ENCODE measurements at regions not wholly inside any gene's neighbourhood (a gene's known extent, or its start where the extent isn't known, plus 50 kb on each side); places are given as distances from the start of the nearest gene placed in this dataset.
A peak's percentile ranks its signal among the peaks of the same experiment; 100 is the strongest.

DNA sequence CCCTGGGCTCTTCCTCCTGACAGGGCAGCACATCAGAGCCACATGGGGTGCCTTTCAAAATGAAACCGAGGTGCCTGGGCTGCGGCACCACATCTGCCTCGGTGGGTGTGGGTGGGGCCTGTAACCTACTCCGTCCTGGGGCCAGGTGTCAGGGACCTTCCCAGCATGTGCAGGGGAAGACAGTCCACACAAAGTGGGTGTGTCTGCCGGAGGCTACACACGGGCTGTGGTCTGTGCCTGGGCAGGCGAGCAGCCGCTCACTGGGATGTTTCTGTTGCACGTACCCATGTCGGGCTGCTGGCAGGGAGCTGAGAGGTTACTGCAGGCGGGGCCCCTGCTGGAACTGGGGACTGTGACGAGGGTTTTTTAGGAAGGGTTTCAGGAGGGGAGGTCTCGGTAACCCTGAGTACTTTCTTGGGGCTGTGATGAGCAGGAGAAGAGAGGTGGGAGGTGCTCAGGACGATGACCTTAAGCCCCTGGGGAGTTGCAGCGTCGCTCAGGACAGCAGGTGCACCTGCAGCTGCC is 351.2 kb downstream of the SEC14L1 start:
- peak overlapping the region; percentile 38 for H3K27ac Mint-ChIP-seq
- H3K27me3 Mint-ChIP-seq = no peaks in the 10 kb centered on the region
- intact Hi-C loops (cut with micrococcal nuclease) = no loop called here
- H3K4me3 Mint-ChIP-seq = no peak overlapping the region
- H3K4me1 Mint-ChIP-seq = peaks cover 20% of the 10 kb centered on the region
- no peaks in the 10 kb centered on the region for H3K9me3 Mint-ChIP-seq
- no peak for DNase-seq
- H3K36me3 Mint-ChIP-seq (ENCODE audit: low read depth) = peaks cover 39% of the 10 kb centered on the region

DNA sequence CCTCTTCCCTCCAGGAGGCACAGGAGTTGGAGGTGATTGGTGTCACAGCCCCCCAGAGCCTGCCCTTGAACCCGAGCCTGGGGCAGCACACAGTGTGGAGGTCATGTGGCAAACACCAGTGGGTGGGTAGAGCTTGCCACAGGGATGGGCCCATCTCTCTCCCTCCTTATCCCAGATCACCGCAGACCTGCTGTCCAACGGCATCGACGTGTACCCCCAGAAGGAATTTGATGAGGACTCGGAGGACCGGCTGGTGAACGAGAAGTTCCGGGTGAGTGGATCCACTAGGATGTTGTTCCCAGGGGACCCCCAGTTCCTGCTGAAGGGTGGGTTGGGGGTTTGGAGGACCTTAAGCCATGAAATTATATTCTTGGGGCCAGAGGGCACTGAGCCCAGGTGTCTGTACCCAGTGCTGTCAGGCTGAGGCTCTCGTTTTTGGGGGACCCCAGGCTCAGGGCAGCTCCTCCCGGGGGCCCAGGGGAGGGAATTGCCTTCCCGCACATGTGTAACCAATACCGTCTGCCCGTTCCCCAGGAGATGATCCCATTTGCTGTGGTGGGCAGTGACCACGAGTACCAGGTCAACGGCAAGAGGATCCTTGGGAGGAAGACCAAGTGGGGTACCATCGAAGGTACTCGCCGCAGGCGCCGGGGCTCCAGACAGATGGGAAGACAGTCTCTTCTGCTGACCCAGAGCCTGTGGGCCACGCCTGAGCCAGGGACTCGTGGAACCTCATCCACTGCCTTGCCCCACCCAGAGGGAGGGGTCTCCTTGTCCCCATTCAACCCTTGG is 351.9 kb downstream of the SEC14L1 start:
- peaks cover 35% of the 10 kb centered on the region for H3K36me3 Mint-ChIP-seq (ENCODE audit: low read depth)
- intact Hi-C loops (cut with micrococcal nuclease) = no loop called here
- H3K9me3 Mint-ChIP-seq = no peaks in the 10 kb centered on the region
- H3K27me3 Mint-ChIP-seq = no peaks in the 10 kb centered on the region
- DNase-seq = no peak
- H3K4me1 Mint-ChIP-seq = peaks cover 20% of the 10 kb centered on the region
- H3K4me3 Mint-ChIP-seq = no peak overlapping the region
- H3K27ac Mint-ChIP-seq = peak overlapping the region; percentile 38

DNA sequence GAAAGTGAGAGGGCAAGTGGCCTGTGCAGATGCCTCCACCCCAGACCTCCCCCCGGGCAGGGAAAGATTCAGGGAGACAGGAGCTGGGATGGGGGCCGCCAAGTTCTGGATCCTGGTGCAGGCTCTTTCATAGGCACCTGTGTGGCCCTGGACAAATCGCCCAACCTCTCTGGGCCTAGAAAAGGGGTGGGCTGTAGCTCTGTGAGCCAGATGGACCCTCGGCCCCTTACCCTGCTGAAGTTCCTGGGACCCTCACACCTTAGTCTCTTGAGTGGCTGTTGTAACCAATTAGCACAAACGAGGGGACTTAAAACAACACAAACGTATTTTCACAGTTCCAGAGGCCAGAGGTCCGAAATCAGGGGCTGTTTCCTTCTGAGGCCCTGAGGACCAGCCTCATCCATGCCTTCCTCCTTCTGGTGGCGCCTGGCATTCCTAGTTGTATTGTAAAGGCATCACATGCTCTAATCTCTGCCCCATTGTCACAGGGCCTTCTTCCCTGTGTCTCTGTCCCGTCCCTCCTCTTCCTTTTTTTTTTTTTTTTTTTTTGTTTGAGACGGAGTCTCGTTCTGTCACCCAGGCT is 352.6 kb downstream of the SEC14L1 start:
- H3K9me3 Mint-ChIP-seq = no peaks in the 10 kb centered on the region
- peaks cover 33% of the 10 kb centered on the region for H3K36me3 Mint-ChIP-seq (ENCODE audit: low read depth)
- peaks cover 20% of the 10 kb centered on the region for H3K4me1 Mint-ChIP-seq
- no peak overlapping the region for H3K27ac Mint-ChIP-seq
- H3K4me3 Mint-ChIP-seq = no peak overlapping the region
- no peak for DNase-seq
- H3K27me3 Mint-ChIP-seq = no peaks in the 10 kb centered on the region
- intact Hi-C loops (cut with micrococcal nuclease) = no loop called here

DNA sequence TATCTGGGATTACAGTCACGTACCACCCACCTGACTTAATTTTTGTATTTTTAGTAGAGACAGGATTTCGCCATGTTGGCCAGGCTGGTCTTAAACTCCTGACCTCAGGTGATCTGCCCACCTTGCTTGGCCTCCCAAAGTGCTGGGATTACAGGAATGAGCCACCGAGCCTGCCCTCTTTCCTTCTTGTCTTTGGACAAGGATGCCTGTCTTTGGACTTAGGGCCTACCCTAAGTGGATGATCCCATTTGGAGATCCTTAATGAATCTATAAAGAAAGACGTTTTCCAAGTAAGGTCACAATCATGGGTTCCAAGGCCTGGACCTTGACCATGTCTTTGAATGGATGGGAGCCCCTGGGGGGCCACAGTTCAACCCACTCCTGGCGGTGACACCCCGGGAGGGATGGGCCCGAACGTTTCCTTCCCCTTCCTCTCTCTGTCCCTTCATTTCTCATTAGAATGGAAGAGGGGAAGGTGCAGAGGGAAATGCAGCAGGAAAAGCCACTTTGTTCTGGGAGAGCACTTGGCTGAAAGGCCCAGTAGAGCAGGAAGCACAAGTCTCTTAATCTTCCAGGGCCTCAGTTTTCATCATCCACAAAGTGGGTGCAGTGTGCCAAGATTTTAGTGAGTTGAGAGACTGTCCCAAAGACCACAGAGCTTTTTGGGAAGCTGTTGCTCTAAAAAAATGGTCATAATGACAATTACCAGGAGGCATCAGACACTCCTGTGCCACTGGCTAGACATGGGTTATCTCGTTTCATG is 353.3 kb downstream of the SEC14L1 start:
- intact Hi-C loops (cut with micrococcal nuclease) = loop anchor here (1.0 kb wide), 2 partner anchors 32 to 163 kb away; no protein-coding TSS in a partner anchor
- Mint-ChIP-seq H3K27me3 (no peaks in the 10 kb centered on the region), H3K27ac (no peak overlapping the region), H3K36me3 (ENCODE audit: low read depth) (peaks cover 32% of the 10 kb centered on the region), H3K4me1 (peaks cover 18% of the 10 kb centered on the region), H3K9me3 (no peaks in the 10 kb centered on the region), H3K4me3 (no peak overlapping the region)
- DNase-seq = no peak

DNA sequence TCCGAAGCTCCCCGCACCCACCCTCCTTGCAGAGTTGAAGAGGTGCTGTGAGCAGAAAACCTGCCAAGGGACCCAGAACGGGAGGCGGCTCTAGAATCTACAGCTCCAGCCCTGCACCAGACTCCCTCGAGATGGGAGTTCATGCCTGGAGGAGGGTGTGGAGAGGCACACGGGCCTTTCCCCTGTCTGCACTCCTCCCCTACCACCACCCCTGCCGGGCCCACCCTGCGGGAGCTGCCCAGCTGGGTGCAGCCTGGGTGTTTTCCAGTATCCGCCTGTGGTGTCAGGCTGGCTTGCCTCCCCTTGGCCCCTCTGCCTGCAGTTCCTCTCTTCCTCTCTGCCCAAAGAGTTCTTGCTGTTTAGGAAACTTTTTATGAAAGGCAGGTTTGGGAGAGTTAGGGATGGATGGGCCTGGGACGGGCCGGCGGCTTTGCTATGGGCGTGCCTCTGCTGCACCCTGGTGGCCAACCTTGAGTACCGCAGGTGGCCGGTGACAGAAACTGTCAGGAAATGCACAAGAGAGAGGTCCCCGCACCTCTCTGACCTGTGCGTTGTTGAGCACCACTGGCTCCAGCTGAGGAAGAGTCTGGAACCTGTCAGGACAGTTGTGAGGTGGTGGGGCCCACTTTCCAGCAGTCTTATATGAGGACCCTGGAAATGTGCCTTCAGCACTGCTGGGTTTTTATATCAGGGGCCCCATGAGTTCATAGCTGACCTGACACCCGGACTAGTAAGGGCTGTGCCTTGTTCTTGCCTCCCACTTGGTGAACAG is 354.1 kb downstream of the SEC14L1 start:
- intact Hi-C loops (cut with micrococcal nuclease) = loop anchor here (1.0 kb wide), 4 partner anchors 33 to 164 kb away; no protein-coding TSS in a partner anchor
- DNase-seq = peak; percentile 91
- Mint-ChIP-seq H3K4me3 (no peak overlapping the region), H3K9me3 (no peaks in the 10 kb centered on the region), H3K36me3 (ENCODE audit: low read depth) (peaks cover 39% of the 10 kb centered on the region), H3K4me1 (peaks cover 20% of the 10 kb centered on the region), H3K27ac (peak overlapping the region; percentile 76), H3K27me3 (no peaks in the 10 kb centered on the region)

DNA sequence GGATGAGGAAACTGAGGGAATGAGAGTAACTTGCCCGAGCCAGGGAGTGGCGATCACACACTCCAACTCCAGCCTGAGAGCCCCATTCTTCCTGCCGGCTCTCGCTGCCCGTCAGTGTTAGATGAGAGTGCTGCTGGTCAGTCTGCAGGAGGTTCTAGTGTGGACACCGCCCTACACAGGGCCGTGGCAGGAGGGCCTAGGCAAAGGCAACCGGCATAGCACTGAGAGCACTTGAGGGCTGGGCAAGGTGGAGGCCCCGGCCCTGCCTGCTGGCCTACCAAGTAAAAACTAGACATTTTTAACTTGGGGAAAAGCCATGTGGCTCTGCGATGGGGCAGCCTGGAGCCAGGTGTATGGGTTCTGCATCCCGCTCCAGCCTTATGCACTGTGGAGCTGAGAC is 354.8 kb downstream of the SEC14L1 start:
- Mint-ChIP-seq H3K4me3 (no peak overlapping the region), H3K36me3 (ENCODE audit: low read depth) (peaks cover 42% of the 10 kb centered on the region), H3K9me3 (no peaks in the 10 kb centered on the region), H3K27ac (no peak overlapping the region), H3K27me3 (no peaks in the 10 kb centered on the region), H3K4me1 (peaks cover 19% of the 10 kb centered on the region)
- intact Hi-C loops (cut with micrococcal nuclease) = loop anchor here (1.0 kb wide), 2 partner anchors 65 to 95 kb away; no protein-coding TSS in a partner anchor
- no peak for DNase-seq

DNA sequence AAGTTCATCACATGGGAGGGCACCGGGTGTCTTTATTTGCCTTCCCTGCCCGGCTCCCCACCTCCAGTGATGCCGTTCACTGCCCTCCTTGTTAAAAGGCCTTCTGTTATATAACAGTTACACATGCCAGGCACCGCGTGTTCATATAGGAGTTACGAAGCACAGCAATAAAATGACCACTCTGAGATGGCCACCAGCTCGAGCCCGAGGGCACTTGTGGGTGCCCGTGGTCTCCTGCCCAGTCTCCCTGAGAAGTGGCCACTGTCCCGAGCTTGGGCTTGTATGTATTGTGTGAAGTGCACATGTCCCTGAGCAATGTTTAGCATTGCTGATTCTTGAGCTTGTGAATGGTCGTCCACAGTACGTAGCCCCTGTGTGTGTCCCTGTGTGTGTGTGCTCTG is 355.6 kb downstream of the SEC14L1 start:
- Mint-ChIP-seq H3K36me3 (ENCODE audit: low read depth) (peaks cover 43% of the 10 kb centered on the region), H3K27me3 (no peaks in the 10 kb centered on the region), H3K9me3 (no peaks in the 10 kb centered on the region), H3K27ac (no peak overlapping the region), H3K4me3 (no peak overlapping the region), H3K4me1 (peaks cover 18% of the 10 kb centered on the region)
- intact Hi-C loops (cut with micrococcal nuclease) = no loop called here
- DNase-seq = no peak

DNA sequence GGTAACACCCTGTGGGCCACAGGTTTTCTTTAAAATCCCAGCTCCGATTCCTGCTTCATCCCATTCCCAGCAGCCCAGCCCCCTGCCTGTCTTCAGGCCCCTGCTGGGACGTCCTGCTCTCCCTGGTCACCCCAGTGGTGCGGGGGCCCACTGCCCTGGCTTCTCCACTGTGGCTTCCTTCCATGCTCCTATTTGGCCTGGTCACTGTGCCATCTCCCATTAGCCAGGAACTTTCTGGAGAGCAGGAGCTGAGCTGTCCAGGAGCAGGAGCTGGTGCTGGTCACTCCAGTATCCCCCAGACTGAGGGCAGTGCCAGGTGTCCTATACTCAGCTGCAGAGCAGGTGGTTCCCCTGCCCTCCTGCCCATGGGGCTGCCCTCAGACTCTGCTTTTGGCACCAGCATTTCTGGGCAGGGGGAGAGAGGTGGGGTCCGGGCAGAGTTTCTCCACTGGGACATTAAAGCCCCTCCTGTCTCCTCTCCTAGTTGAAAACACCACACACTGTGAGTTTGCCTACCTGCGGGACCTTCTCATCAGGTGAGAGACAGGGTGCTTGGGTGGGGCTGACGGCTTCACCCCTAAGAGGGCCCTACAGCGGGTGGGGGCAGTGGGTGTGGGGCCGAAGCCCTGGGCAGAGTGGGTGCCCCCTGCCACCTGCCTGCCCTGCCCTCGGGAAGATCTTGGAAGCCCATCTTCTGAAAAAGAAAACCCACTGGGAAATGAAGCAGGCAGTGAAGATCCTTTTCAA is 356.2 kb downstream of the SEC14L1 start:
- Mint-ChIP-seq H3K36me3 (ENCODE audit: low read depth) (peaks cover 42% of the 10 kb centered on the region), H3K9me3 (no peaks in the 10 kb centered on the region), H3K27ac (no peak overlapping the region), H3K27me3 (no peaks in the 10 kb centered on the region), H3K4me1 (peaks cover 17% of the 10 kb centered on the region), H3K4me3 (no peak overlapping the region)
- intact Hi-C loops (cut with micrococcal nuclease) = no loop called here
- DNase-seq = no peak

DNA sequence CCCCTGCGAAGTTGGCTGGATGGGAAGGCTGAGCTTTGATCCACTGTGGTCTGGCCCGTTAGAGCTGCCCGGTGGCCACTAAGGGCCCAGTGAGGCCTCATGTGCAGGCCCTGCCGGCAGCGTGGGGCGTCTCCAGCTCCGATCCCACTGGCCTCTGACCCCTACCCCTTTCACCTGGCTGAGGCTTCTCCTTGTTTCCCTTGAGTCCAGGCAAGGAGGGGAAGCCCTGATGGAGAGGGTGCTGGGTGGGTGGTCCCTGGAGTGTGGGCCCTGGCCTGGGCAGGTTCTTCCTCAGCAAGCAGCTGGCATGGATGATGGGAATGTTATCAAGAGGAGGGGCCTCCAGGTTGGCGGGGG is 356.8 kb downstream of the SEC14L1 start:
- H3K27ac Mint-ChIP-seq = no peak overlapping the region
- DNase-seq = no peak
- H3K36me3 Mint-ChIP-seq (ENCODE audit: low read depth) = peaks cover 38% of the 10 kb centered on the region
- no peaks in the 10 kb centered on the region for H3K9me3 Mint-ChIP-seq
- no peaks in the 10 kb centered on the region for H3K27me3 Mint-ChIP-seq
- intact Hi-C loops (cut with micrococcal nuclease) = no loop called here
- no peak overlapping the region for H3K4me3 Mint-ChIP-seq
- H3K4me1 Mint-ChIP-seq = peaks cover 12% of the 10 kb centered on the region

DNA sequence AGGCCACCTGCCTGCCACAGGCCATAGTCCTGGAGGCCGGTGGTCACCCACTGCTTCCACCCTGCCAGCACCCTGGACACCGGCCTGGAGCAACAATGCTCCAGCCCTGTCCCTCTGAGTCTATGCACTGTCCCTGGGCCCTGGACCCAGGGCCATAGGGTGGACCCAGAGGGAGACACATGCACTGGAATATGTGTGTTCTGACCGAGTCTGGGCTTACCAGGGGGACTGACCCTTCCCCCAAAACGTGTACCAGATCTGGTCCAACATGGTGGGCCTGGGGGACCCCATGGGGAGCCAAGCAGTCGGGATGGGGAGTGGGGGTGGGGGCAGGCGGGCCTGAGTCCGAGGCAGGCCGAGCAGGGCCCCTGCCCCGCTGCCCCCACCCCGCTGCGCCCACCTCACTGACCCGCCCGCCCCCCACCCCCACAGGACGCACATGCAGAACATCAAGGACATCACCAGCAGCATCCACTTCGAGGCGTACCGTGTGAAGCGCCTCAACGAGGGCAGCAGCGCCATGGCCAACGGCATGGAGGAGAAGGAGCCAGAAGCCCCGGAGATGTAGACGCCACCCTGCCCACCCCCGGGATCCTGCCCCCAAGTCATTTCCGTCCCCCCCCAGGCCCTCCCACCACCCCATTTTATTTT is 357.4 kb downstream of the SEC14L1 start:
- Mint-ChIP-seq H3K4me3 (no peak overlapping the region), H3K9me3 (no peaks in the 10 kb centered on the region), H3K36me3 (ENCODE audit: low read depth) (peaks cover 39% of the 10 kb centered on the region), H3K27ac (no peak overlapping the region), H3K27me3 (no peaks in the 10 kb centered on the region), H3K4me1 (peaks cover 12% of the 10 kb centered on the region)
- intact Hi-C loops (cut with micrococcal nuclease) = no loop called here
- DNase-seq = no peak

DNA sequence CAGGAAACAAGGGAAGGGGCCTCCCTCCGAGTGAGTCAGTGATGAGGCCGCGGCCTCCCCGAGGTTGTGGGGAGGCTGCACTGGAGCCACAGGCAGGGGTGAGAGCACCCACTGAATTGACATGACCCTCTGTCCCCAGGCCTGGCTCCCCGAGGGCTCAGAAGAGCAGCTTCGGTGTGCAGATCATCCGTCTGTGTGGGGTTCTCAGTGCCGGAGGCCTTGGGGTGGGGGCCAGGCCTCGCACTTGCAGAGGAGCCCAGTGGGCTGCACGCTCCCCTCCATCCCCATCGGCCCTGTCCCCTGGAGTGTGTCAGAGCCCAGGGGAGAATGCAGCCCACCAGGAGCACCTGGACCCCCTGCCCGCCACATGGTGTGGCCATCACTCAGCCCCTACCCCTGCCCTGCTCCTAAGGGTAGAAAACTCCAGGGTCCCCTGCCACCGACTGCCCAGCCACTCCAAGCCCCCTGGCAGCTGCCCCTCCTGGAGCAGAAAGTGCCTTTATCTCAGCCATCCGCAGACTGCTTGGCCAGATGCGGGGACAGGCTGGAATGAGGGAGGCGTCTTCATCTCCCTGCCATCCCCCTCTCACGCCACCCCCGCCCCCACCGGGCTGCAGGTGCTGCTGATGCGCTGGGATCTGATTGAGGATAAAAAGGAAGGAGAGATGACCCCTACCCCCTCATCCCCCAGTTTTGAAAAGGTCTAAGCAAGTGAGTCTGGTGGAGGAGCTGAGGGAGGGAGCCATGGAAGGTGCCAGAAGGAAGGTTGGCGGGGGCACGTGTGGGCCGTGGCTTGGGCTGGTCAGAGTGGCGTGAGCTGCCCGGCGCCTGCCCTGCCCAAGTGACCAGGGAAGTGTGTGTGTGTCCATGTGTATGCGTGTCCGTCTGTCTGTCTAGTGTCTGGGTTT is 358.3 kb downstream of the SEC14L1 start:
- H3K27ac Mint-ChIP-seq = peak overlapping the region; percentile 16
- peaks cover 10% of the 10 kb centered on the region for H3K4me1 Mint-ChIP-seq
- peaks cover 32% of the 10 kb centered on the region for H3K36me3 Mint-ChIP-seq (ENCODE audit: low read depth)
- DNase-seq = no peak
- no peaks in the 10 kb centered on the region for H3K9me3 Mint-ChIP-seq
- H3K4me3 Mint-ChIP-seq = no peak overlapping the region
- intact Hi-C loops (cut with micrococcal nuclease) = no loop called here
- no peaks in the 10 kb centered on the region for H3K27me3 Mint-ChIP-seq

Data from activated CD4-positive, alpha-beta T cell treated with anti-CD3 and anti-CD28 coated beads, Interleukin-2, amount 10 ng/mL, durations not matched to agents 24 days and 14 days (primary cell).